GM19467 (cell line): ENCODE measurements at regions not wholly inside any gene's neighbourhood (a gene's known extent, or its start where the extent isn't known, plus 50 kb on each side); places are given as distances from the start of the nearest gene placed in this dataset.

Source experiments
- ATAC-seq: cut with Tn5 transposase; IDR thresholded peaks from one replicate; pipeline ENCODE4 v1.9.1; 2021; ENCODE audit warnings: mild to moderate bottlenecking, moderate library complexity; ENCODE audit not compliant: unreplicated experiment

DNA sequence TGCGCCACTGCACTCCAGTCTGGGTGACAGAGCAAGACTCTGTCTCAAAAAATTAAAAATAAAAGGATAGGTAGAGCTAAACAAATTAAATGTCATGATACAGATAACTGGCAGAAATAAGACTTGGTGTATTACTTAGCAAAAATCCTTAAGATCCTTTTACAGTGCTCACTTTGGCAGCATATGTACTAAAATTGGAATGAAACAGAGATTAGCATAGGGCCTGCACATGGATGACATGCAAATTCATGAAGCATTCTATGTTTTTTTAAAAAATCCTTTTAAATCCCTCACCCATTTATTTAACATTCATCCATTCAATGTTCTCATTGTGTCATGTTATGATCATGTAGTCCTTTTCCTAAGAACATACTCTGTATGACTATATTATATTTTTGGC, 528.8 kb downstream of the CD83 start:
- ATAC-seq, result no peak

- no peak for ATAC-seq
These were observed 529.8 kb downstream of the CD83 start for GRCh38 chr6:14647357-14647756.

- no peak for ATAC-seq
These were observed 535.0 kb downstream of the CD83 start for GRCh38 chr6:14652536-14652935.

- ATAC-seq, result no peak
These were observed 537.9 kb downstream of the CD83 start for GRCh38 chr6:14655201-14656061.

DNA sequence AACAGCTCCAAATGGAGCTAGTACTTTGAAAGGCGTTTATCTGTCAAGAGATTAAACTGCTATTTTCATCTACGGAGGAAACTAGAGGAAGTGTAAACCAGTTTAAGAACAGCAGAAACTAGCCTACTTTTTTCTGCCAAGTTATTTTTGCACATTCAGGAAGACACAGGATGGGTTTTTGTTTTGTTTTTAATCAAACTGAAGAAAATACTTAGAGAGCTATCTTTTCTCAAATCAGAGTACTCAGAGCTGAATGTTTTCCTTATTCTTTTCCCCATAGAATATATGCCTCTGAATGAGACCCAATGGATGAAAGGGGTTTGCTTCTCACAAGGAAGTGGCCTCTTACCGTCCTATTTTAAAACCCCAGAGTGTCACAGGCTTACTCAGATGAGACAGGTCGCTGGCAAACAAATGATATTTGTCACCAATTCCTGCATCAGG, 538.5 kb downstream of the CD83 start:
- ATAC-seq, result no peak

DNA sequence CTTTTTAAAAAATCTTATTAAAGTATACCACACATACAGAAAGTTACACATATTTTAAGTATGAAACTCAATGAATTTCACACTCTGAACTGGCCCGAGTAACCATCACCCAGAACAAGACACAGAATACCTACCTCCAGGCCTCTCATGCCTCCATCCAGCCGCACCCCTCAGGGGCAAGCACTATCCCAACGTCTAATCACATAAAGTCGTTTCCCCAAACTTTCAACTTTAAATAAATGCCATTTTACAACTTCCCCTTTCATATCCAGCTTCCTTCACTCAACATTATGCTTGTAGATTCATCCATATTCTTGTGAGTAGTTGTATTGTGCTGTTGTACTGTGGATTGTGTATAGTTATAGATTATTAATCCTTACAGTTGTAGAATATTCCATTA, 539.1 kb downstream of the CD83 start:
- ATAC-seq, result no peak

DNA sequence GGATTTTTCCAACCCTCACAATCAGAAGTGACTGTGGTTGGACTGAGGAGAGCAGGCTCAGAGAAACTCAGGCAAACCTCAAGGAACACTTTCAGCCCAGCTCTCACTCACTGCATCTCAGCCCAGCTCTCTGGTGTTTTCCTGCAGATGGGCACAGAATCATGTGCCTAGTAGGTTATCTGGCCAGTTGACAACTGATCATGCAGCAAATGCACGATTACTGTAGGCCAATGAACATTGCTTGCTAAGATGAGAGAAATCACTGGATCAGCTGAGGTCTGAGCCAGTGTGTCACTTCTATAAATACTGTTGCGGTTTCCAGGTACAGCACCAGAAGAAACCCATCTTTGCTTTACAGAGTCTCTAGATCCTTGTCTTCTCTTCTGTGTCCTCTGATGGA, 540.5 kb downstream of the CD83 start:
- ATAC-seq, result no peak

DNA sequence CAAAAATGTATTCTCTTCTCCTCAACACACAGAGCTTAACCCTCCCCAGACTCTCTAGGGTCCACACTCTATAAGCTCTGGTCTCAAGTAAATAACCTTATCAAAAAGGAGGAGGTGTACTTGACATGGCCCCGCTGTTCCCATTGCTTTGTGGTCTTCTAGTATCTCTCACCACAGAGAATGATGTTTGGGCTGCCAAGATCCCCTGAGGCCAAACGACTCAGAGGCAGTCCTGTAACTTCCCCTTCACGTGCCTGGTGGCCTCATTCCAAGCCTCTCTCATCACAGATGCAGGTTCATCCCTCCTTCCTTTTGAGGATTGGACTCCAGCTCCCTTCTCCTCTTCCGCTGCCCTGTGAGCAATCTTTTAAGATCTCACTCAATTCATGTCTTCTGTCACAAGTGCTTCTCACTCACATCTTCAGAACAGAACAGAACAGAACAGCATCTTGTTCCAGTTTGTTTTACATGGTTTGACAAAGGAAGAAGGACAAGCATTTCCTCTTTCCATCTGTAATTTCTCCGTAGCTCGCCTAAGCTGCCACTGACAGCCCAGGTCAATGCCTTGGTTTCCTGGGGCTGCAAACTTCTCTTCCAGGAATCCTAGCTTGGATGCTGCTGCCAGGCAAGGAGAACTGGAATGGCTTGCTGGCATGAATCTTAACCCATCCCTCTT, 541.5 kb downstream of the CD83 start:
- ATAC-seq, result no peak

DNA sequence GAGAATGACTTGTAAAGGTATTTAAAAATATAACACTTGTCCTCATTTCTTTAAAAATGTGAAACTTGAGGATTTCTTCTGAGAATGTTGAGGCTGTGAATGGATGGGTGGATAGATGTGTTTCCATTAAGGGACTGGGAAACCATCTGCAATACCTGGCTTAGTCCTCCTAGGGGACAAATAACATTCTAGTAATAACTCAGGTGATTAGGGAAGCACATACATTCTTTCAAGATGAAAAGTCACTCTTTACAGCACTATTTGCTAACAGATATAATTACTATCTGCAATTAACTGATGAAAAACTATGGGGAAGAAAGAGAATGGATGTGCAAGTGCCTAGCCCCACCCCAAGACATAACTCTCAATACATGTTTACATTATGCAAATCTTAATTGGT, 542.3 kb downstream of the CD83 start:
- ATAC-seq, result no peak

- no peak for ATAC-seq
These were observed 543.4 kb downstream of the CD83 start for GRCh38 chr6:14660806-14661579.

- no peak for ATAC-seq
These were observed 544.1 kb downstream of the CD83 start for GRCh38 chr6:14661691-14662090.

- ATAC-seq, result no peak
These were observed 546.6 kb downstream of the CD83 start for GRCh38 chr6:14664112-14664601.

DNA sequence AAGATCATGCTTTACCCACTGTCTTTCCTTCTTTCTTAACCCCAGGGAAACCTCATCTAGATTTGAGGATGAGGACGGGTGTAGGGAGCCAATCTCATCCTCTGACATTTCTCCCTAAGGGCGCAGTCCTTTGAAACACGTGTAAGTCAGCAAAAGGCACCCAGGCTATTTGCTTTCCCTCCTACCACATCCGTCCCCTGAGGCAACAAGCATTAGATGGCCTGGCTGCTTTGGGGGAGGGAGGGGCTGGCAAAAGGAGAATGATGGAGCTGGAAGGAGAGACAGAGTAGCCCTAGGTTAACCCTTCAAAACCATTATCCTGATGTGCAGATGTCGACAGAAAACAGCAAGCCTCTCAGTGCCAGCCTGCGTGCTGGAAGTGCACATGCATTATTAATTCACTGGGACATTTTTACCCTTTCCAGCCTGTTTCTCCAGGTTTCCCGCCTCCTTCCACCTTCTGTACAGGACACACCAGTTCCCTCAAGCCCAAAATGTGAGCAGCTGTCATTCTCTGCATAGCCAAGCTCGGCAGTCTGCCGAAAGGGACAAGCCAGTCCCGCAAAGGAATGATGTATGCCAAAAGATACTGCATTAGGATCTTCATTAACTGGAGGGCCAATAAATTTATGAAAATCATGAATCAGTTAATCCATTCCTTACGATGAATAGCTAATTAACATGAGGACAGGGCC, 547.2 kb downstream of the CD83 start:
- no peak for ATAC-seq

GRCh38 chr6:14665827-14666724, 548.5 kb downstream of the CD83 start:
- no peak for ATAC-seq

DNA sequence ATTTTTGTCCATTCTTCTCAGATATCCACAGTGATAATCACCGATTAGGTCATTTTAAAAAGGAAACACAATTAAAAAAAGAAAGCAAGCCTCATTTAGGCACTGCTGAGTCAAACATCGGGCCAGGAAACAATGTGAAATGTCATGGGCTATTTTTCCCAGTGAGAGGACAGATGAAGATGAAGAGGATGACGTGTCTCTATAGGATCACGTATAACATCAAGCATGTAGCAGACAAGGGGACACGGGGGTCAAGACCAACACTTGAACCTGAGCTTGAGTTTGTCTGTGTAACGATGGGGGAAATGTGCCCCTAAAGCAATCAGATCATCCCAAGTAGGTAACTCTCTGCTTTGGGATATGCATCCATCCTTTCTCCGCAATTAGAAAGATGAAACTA, 553.2 kb downstream of the CD83 start:
- ATAC-seq, result no peak

- no peak for ATAC-seq
These were observed 553.7 kb downstream of the CD83 start for GRCh38 chr6:14671261-14671681.

- no peak for ATAC-seq
These were observed 554.4 kb downstream of the CD83 start for GRCh38 chr6:14671937-14672336.

DNA sequence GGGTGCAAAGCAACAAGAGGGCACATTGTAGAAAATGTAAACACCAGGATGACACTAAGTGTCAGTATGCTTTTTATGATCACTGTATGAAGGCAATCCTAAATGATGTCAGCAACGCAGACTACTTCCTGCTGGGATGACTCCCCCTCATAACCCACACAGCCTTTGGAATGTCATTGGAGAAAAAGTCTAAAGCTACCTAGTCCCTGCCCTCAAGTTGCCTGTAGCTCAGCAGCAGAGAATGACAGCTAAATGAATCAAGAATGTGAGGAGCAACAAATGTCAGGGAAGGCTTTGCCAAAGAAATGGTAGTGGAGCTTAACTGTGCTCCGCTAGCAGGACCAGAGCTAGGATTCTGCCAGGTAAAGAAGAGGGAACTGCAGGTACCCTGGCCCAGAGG, 555.6 kb downstream of the CD83 start:
- ATAC-seq, result no peak

- no peak for ATAC-seq
These were observed 556.9 kb downstream of the CD83 start for GRCh38 chr6:14674458-14674857.
